SK-N-MC (cell line): ENCODE measurements at regions not wholly inside any gene's neighbourhood (a gene's known extent, or its start where the extent isn't known, plus 50 kb on each side); places are given as distances from the start of the nearest gene placed in this dataset.

Experiments
- EZH2 ChIP-seq: fragments of 200-600 bp; sonication (generic); IDR thresholded peaks from one replicate; pipeline ENCODE4 v1.6.1; 2017; ENCODE audit warnings: antibody characterized with exemption
- POLR2AphosphoS5 ChIP-seq: IDR thresholded peaks from 2 replicates; pipeline ENCODE4 v1.6.1; 2012; ENCODE audit warnings: mild to moderate bottlenecking, low read depth, low read length, borderline replicate concordance

DNA sequence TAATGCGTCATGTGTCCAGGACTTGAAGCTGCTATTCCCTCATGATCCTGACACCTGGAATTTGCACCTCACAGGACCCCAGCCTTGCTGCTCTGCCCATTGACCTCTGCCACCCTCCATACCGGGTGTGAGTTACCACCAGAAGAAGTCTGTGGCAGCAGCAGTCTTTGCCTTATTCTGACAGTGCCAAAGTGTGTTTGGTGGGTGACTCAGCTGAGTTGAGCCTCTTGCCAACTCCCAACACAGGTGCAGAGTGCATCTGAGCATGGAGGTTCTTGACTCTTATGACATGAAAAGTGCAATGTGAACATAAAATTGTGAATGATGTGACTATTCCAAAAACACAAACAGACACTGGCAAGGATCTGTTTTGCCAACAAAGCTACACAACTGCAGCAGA, 1166.5 kb upstream of the CDH18 start:
- TF ChIP-seq EZH2 (no peak), POLR2AphosphoS5 (no peak)
